Activated T-cell treated with anti-CD3 and anti-CD28 coated beads for 4 hours (primary cell): ENCODE measurements at regions not wholly inside any gene's neighbourhood (a gene's known extent, or its start where the extent isn't known, plus 50 kb on each side); places are given as distances from the start of the nearest gene placed in this dataset.

Experiments
- DNase-seq: peaks from one replicate; pipeline ENCODE4 v3.0.0-alpha.2; 2020

GRCh38 chr12:107983756-107984472, 145.2 kb upstream of the WSCD2 start:
- DNase-seq: no peak

- no peak for DNase-seq
Measured at GRCh38 chr12:107984973-107985372, 144.1 kb upstream of the WSCD2 start.

GRCh38 chr12:107986183-107986582, 142.9 kb upstream of the WSCD2 start:
- no peak for DNase-seq

GRCh38 chr12:107990325-107990724, 138.8 kb upstream of the WSCD2 start:
- peak; percentile 1 for DNase-seq

- no peak for DNase-seq
Measured at GRCh38 chr12:107992029-107992428, 137.1 kb upstream of the WSCD2 start.

GRCh38 chr12:107992870-107993451, 136.1 kb upstream of the WSCD2 start:
- no peak for DNase-seq

GRCh38 chr12:107998863-107999262, 130.2 kb upstream of the WSCD2 start:
- DNase-seq: no peak

- DNase-seq: no peak
Measured at GRCh38 chr12:108000111-108000510, 129.0 kb upstream of the WSCD2 start.

GRCh38 chr12:108004319-108004718, 124.8 kb upstream of the WSCD2 start:
- DNase-seq: no peak

- DNase-seq: no peak
Measured at GRCh38 chr12:108008163-108008905, 120.8 kb upstream of the WSCD2 start.

GRCh38 chr12:108009442-108010070, 119.5 kb upstream of the WSCD2 start:
- no peak for DNase-seq

- DNase-seq: no peak
Measured at GRCh38 chr12:108016022-108016564, 113.0 kb upstream of the WSCD2 start.

- no peak for DNase-seq
Measured at GRCh38 chr12:108017472-108018057, 111.5 kb upstream of the WSCD2 start.

GRCh38 chr12:108019862-108020261, 109.2 kb upstream of the WSCD2 start:
- no peak for DNase-seq

- DNase-seq: no peak
Measured at GRCh38 chr12:108021141-108021540, 107.9 kb upstream of the WSCD2 start.

- DNase-seq: no peak
Measured at GRCh38 chr12:108021949-108022522, 107.1 kb upstream of the WSCD2 start.

GRCh38 chr12:108029051-108029835, 99.8 kb upstream of the WSCD2 start:
- DNase-seq: no peak

GRCh38 chr12:108033090-108033489, 96.0 kb upstream of the WSCD2 start:
- no peak for DNase-seq

GRCh38 chr12:108035372-108035771, 93.7 kb upstream of the WSCD2 start:
- DNase-seq: no peak

GRCh38 chr12:108037960-108038359, 91.1 kb upstream of the WSCD2 start:
- DNase-seq: no peak

GRCh38 chr12:108039794-108040193, 89.3 kb upstream of the WSCD2 start:
- no peak for DNase-seq

GRCh38 chr12:108040947-108041346, 88.1 kb upstream of the WSCD2 start:
- no peak for DNase-seq
